Esophagus (tissue), 2 donors: ENCODE measurements at regions not wholly inside any gene's neighbourhood (a gene's known extent, or its start where the extent isn't known, plus 50 kb on each side); places are given as distances from the start of the nearest gene placed in this dataset.

Experiments
- H3K27ac ChIP-seq, 2 donors: one replicate each; pipeline ENCODE4 v1.5.1; 2013; ENCODE audit warnings: low read depth in 2 of 2, mild to moderate bottlenecking in 2 of 2, inconsistent platforms in 1 of 2, low read length in 1 of 2, moderate library complexity in 1 of 2
- H3K27me3 ChIP-seq, 2 donors: one replicate each; pipeline ENCODE4 v1.6.1; 2013; ENCODE audit warnings: low read length in 2 of 2, control low read depth in 1 of 2, mild to moderate bottlenecking in 1 of 2; ENCODE audit not compliant: insufficient read depth in 2 of 2, control insufficient read depth in 1 of 2
- H3K36me3 ChIP-seq, 2 donors: one replicate each; pipeline ENCODE4 v1.6.1; 2013; ENCODE audit warnings: low read length in 1 of 2; ENCODE audit not compliant: control insufficient read depth in 2 of 2, insufficient read depth in 2 of 2
- H3K4me1 ChIP-seq, 2 donors: one replicate each; pipeline ENCODE4 v1.6.1; 2013; ENCODE audit warnings: low read length in 1 of 2; ENCODE audit not compliant: control insufficient read depth in 2 of 2, insufficient read depth in 2 of 2
- H3K4me3 ChIP-seq, 2 donors: one replicate each; pipeline ENCODE4 v1.5.1; 2013; ENCODE audit warnings: low read length in 2 of 2, mild to moderate bottlenecking in 2 of 2, low read depth in 1 of 2, moderate library complexity in 1 of 2
- H3K9me3 ChIP-seq, 2 donors: one replicate each; pipeline ENCODE4 v1.6.1; 2013; ENCODE audit warnings: mild to moderate bottlenecking in 2 of 2, low read depth in 1 of 2, low read length in 1 of 2, moderate library complexity in 1 of 2; ENCODE audit not compliant: control insufficient read depth in 2 of 2, insufficient read depth in 1 of 2
- whole genome bisulfite sequencing, 2 donors: extraction: QIAGEN DNeasy Blood & Tissue Kit; methylation state at CpG; one replicate each; pipeline ENCODE4 v1.1.7; 2013; 5-methylcytosine and 5-hydroxymethylcytosine counted together
- donor health status: healthy with polysubstance abuse.
- donor health status: Bipolar disorder and iron deficiency.

- Histone ChIP-seq H3K27me3 (peaks cover 0 to 3% of the 10 kb centered on the region in 2 donors), H3K4me3 (no peak overlapping the region), H3K9me3 (no peaks in the 10 kb centered on the region), H3K4me1 (no peaks in the 10 kb centered on the region), H3K36me3 (no peaks in the 10 kb centered on the region), H3K27ac (no peak overlapping the region)
- 46 to 72% methylated on average over 2 of the region's 2 CpGs for WGBS, 2 donors
Observed at GRCh38 chr11:109796253-109796652, 296.9 kb upstream of the ZC3H12C start.

GRCh38 chr11:109798521-109798920 lies 294.7 kb upstream of the ZC3H12C start:
- H3K4me3 ChIP-seq = no peak overlapping the region
- no peaks in the 10 kb centered on the region for H3K4me1 ChIP-seq
- H3K9me3 ChIP-seq = no peaks in the 10 kb centered on the region
- H3K36me3 ChIP-seq = no peaks in the 10 kb centered on the region
- no peaks in the 10 kb centered on the region for H3K27me3 ChIP-seq
- 25 to 52% methylated on average over 1 of the region's 1 CpG for WGBS, 2 donors
- H3K27ac ChIP-seq = no peak overlapping the region

- Histone ChIP-seq H3K4me3 (no peak overlapping the region), H3K27me3 (no peaks in the 10 kb centered on the region), H3K9me3 (no peaks in the 10 kb centered on the region), H3K4me1 (no peaks in the 10 kb centered on the region), H3K36me3 (no peaks in the 10 kb centered on the region), H3K27ac (no peak overlapping the region)
- WGBS, 2 donors = 76 to 79% methylated on average over 2 of the region's 2 CpGs
Observed at GRCh38 chr11:109799604-109800003, 293.6 kb upstream of the ZC3H12C start.

DNA sequence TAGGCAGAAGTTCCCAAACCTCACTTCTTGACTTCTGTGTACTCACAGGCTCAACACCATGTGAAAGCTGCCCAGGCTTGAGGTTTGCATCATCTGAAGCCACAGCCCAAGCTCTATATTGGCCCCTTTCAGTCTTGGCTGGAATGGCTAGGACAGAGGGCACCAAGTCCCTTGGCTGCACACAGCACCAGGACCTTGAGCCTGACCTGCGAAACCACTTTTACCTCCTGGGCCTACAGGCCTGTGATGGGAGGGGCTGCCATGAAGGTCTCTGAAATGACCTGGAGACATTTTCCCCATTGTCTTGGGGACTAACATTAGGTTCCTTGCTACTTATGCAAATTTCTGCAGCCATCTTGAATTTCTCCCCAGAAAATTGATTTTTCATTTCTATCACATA lies 288.3 kb upstream of the ZC3H12C start:
- no peaks in the 10 kb centered on the region for H3K27me3 ChIP-seq
- H3K9me3 ChIP-seq = no peaks in the 10 kb centered on the region
- H3K27ac ChIP-seq = no peak overlapping the region
- H3K36me3 ChIP-seq = no peaks in the 10 kb centered on the region
- H3K4me3 ChIP-seq = no peak overlapping the region
- H3K4me1 ChIP-seq = no peaks in the 10 kb centered on the region
- 95 to 100% methylated on average over 1 of the region's 1 CpG for WGBS, 2 donors

DNA sequence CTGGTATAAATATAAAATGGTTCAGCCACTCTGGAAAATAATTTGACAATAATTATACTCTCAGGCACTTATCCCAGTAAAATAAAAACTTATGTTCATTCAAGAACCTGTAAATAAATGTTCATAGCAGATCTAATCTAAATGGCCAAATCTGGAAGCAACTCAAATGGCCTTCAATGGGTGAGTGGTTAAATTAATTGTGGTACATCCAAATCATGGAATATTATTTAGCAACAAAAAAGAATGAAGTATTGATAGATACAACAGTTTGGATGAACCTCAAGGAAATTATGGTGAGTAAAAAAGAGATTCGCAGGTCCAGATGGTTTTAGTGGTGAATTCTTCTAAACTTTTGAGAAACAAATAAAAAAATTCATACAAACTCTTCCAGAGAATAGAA lies 287.0 kb upstream of the ZC3H12C start:
- Histone ChIP-seq H3K4me1 (no peaks in the 10 kb centered on the region), H3K4me3 (no peak overlapping the region), H3K9me3 (no peaks in the 10 kb centered on the region), H3K36me3 (no peaks in the 10 kb centered on the region), H3K27me3 (no peaks in the 10 kb centered on the region), H3K27ac (no peak overlapping the region)
- 0 to 55% methylated on average over 1 of the region's 1 CpG for WGBS, 2 donors

DNA sequence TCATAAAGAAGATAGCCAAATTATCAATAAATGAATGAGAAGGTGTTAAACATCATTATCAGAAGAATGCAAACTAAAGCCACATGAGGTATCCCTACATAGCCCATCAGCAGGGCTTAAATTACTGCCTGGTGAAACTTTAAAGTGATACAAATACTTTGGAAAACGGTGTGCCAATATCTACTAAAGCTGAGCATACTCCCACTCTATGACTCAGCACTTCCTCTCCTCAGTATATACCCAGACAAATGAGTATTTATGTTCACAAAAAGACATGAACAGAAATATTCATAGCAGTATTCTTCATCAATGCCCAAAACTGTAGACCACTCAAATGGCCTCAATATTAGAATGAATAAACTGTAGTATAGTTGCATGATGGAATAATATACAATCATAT lies 284.6 kb upstream of the ZC3H12C start:
- Histone ChIP-seq H3K27ac (no peak overlapping the region), H3K4me3 (no peak overlapping the region), H3K36me3 (no peaks in the 10 kb centered on the region), H3K4me1 (no peaks in the 10 kb centered on the region), H3K9me3 (no peaks in the 10 kb centered on the region), H3K27me3 (no peaks in the 10 kb centered on the region)
- WGBS, 2 donors = 43 to 57% methylated on average over 1 of the region's 1 CpG

DNA sequence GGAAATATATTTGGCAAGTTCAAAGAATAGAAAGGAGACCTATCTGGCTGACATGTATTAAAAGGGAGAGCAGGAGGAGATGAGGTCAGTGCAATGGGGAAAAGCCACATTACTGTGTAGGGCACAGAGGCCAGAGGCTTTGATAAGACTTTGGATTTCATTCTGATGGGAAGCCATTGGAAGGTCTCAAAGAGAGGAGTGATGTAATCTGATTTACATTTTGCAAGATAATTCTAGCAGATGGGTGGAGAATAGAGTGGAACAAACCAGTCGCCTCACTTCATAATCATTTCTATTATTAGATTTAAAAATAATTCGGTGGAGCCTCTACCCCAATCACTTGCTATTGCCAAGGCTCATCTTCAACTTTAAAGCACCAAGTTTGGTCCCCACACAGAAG lies 278.4 kb upstream of the ZC3H12C start:
- Histone ChIP-seq H3K27ac (no peak overlapping the region), H3K4me3 (no peak overlapping the region), H3K27me3 (no peaks in the 10 kb centered on the region), H3K9me3 (no peaks in the 10 kb centered on the region), H3K36me3 (no peaks in the 10 kb centered on the region), H3K4me1 (no peaks in the 10 kb centered on the region)
- 46% methylated on average over 2 of the region's 2 CpGs for WGBS, 2 donors

DNA sequence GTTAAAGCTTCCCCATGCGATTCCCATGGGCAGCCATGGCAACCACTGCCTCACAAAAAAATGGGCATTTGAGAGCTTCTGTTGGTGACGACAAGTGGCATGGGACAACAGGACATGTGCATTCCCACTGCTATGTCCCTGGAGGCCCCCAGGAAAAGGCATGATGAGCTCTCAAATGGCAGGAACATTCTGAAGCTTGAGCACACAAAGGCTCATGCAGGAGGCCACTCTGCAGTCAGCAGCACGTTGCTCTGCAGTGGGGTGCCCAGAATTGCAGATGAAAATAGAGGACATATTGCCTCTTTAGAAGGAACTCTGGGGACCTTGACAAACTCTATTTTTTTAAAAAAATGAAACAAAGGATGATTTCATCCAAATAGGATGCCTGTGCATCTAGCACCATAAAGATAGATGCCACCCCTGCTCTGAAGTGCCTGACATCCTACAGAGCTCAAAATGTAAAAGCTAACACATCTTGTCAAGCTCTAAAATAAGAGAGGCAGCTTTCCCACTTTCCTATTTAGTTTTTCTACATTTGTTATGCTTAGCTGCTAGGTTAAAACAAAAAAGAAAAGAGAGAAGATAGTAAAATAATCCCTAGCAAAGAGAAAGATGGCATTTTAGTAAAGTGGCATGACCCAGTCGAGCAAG lies 277.6 kb upstream of the ZC3H12C start:
- H3K9me3 ChIP-seq = no peaks in the 10 kb centered on the region
- 75 to 76% methylated on average over 4 of the region's 4 CpGs for WGBS, 2 donors
- H3K4me3 ChIP-seq = no peak overlapping the region

DNA sequence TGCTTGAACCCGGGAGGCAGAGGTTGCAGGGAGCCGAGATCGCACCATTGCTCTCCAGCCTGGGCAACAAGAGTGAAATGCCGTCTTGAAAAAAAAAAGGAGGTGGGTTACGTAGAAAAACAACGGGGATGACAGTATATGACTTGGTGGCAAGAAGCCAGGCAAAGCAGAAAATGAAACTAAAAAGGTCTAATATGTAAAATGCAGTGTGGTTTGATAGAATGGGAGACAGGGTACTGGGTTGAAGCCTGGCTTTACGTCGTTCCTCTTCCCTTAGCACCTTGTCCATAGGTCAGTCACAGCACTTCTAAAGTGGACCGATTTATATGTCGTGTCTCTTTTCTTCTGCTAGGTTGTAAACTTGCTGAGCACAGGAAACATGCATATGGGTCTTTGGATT lies 274.9 kb upstream of the ZC3H12C start:
- no peaks in the 10 kb centered on the region for H3K9me3 ChIP-seq
- H3K36me3 ChIP-seq = no peaks in the 10 kb centered on the region
- H3K27me3 ChIP-seq = no peaks in the 10 kb centered on the region
- WGBS, 2 donors = 74 to 78% methylated on average over 10 of the region's 10 CpGs
- no peaks in the 10 kb centered on the region for H3K4me1 ChIP-seq
- no peak overlapping the region for H3K4me3 ChIP-seq
- H3K27ac ChIP-seq = no peak overlapping the region

More for the DNA sequence above, 277.6 kb upstream of the ZC3H12C start:
- Histone ChIP-seq H3K36me3 (no peaks in the 10 kb centered on the region), H3K27me3 (no peaks in the 10 kb centered on the region), H3K4me1 (no peaks in the 10 kb centered on the region), H3K27ac (no peak overlapping the region)

DNA sequence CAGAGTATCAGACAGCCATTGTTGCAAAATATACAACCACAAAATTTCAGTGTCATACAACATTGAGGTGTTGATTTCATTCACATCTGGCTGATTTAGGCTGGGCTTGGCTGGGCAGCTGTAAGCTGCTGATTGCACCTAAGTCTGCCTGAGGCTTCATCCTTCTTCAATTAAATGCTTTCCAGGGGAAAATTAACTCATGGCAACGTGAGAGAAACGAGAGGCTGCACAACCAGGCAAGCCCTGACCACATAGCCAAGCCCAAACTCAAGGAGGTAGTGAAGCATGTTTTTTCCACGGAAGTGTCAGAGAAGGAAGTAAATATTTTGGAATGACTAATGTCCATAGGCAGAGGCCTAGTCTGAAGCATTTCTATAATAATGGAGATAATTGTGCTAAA lies 273.8 kb upstream of the ZC3H12C start:
- Histone ChIP-seq H3K27me3 (no peaks in the 10 kb centered on the region), H3K36me3 (no peaks in the 10 kb centered on the region), H3K9me3 (no peaks in the 10 kb centered on the region), H3K27ac (no peak overlapping the region), H3K4me1 (no peaks in the 10 kb centered on the region), H3K4me3 (no peak overlapping the region)
- WGBS, 2 donors = 16 to 20% methylated on average over 3 of the region's 3 CpGs
